AG09319 (cell line): ENCODE measurements at regions not wholly inside any gene's neighbourhood (a gene's known extent, or its start where the extent isn't known, plus 50 kb on each side); places are given as distances from the start of the nearest gene placed in this dataset.

Experiments
- DNase-seq: peaks from one replicate; pipeline ENCODE4 v3.0.0-alpha.2; 2010; ENCODE audit warnings: low read depth; ENCODE audit errors: extremely low read depth
- TF ChIP-seq, protein P1 (sequence below): IDR thresholded peaks from 2 replicates; pipeline ENCODE4 v1.5.1; 2011; ENCODE audit warnings: low read depth, mild to moderate bottlenecking, inconsistent platforms, low read length, moderate library complexity

DNA sequence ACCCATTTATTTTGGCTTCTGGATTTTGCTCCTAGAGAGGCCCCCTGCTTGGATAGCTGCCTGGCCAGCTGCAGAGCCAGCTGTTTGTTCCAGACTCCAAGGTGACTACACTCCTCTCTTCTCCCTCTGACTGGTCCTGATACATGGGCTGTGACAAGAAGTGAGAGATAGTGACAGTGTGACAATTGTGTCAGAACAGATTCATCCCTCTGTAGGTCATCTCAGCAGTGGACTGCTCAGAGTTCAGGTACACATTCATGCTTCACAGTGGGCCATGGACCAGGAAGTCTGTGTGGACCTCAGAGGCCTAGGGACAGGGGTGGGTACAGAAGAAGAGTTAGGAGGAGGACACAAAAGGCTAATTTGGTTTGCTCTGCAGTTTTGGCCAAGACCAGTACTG is 188.2 kb upstream of the MKLN1 start:
- TF ChIP-seq, protein P1, sequence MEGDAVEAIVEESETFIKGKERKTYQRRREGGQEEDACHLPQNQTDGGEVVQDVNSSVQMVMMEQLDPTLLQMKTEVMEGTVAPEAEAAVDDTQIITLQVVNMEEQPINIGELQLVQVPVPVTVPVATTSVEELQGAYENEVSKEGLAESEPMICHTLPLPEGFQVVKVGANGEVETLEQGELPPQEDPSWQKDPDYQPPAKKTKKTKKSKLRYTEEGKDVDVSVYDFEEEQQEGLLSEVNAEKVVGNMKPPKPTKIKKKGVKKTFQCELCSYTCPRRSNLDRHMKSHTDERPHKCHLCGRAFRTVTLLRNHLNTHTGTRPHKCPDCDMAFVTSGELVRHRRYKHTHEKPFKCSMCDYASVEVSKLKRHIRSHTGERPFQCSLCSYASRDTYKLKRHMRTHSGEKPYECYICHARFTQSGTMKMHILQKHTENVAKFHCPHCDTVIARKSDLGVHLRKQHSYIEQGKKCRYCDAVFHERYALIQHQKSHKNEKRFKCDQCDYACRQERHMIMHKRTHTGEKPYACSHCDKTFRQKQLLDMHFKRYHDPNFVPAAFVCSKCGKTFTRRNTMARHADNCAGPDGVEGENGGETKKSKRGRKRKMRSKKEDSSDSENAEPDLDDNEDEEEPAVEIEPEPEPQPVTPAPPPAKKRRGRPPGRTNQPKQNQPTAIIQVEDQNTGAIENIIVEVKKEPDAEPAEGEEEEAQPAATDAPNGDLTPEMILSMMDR, result no peak
- DNase-seq, result no peak

DNA sequence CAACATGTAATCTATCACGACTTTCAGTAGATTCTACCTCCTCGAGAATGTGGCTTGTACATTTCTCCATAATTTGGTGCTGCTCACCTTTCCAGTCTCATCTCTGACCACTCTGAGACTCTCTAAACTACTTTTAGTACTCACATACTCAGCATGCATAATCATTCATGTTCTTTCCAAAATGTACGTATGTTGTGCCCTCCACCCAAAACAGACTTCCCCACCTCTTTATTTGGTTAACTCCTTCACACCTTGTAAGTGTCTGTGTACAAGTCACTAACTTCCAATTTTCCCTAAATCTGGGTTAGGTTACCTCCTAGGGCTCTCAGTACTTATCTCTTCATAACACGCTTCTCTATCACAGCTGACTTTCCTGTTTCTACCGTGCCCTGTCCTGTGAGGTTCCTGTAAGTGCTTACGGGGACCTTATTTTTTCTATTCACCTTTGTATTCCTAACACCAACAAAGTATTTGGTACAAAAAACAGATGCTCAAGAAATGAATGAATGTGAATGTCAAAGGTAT is 186.2 kb upstream of the MKLN1 start:
- DNase-seq, result no peak
- TF ChIP-seq, protein P1, result no peak

DNA sequence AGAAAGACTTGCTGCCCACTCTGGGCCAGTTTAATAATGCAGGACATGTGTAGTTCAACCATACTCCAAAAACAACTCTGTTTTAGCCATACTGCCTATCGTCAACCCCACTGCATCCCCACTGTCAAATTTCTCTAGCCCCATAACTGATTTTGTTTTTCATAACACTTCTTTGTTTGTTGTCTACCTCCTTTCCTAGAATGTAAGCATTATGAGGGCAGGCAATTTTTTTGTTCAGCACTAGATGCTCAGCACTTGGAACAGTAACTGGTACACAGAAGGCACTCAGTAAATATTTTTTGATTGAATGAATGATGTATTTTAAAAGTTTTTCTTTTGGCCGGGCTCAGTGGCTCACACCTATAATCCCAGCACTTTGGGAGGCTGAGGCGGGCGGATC is 183.8 kb upstream of the MKLN1 start:
- TF ChIP-seq, protein P1, result no peak

DNA sequence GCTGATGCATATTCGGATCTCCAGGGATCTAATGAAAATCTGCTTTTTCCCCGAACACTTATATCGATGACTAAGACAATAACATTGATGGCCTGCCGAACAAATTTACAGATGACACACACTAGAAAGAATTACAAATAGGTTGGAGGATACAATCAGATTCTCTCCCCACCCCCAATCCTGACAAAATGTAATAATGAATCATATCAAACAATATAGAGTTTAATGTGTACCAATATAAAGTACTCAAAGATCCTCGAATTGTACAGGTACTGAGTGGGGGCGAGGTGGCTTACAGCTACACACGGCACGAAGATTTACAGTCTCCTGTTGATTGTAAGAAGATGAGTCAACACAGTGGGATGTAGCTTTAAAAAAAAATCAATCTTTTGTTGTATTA is 182.7 kb upstream of the MKLN1 start:
- DNase-seq, result no peak
- TF ChIP-seq, protein P1, result no peak

More for the DNA sequence above, 183.8 kb upstream of the MKLN1 start:
- no peak for DNase-seq

DNA sequence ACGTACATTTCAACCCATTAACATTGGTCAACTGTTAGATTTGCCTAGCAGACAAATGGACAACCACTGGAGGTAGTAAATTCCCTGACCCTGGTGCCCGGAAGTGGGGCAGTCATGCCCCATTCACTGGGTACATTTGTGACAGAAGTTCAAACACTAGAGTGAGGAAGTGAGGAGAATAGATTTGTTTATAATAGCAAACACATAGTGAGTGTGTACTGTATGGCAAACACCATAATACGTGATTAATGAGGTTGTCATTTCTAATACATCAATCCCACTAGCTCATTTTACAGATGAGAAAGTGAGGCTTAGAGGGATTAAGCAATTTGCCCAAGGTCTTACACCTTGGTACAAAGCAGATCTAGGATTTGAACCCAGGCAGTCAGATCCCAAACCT is 181.9 kb upstream of the MKLN1 start:
- TF ChIP-seq, protein P1, result no peak
- no peak for DNase-seq

DNA sequence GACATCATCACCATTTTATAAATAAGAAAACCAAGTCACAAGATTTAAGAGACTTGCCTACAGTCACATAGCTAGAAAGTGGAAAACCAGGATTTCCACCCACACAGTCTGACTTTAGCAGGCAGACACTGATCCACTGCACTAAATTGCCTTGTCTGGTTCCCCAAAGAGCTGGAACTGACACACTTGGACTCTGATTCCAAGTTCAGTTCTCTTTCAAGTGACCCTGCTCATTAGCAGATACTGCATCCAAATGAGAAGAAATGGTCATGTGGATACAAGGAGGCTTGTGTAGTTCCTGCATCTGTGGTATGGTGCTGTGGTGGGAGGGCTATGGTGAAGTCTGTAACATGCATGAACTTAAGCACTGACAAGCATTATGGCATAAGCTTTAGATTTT is 180.1 kb upstream of the MKLN1 start:
- DNase-seq, result no peak
- TF ChIP-seq, protein P1, result no peak

DNA sequence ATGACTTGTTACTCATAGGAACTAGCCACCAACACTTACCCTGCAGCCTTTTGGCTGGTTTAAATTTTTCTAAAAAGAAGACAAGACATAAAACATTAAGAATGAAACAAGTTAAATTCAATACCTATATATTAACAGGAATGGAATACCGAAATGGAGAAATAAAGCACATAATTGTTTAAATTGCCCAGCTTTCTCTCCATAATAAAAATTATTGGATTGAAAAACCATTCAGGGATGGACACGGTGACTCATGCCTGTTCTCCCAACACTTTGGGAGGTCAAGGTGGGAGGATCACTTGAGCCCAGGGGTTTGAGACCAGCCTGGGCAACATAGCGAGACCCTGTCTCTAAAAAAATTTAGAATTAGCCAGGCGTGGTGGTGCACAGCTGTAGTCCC is 179.4 kb upstream of the MKLN1 start:
- TF ChIP-seq, protein P1, result no peak
- DNase-seq, result no peak
